ENCODE measurements at regions not wholly inside any gene's neighbourhood (a gene's known extent, or its start where the extent isn't known, plus 50 kb on each side); places are given as distances from the start of the nearest gene placed in this dataset.
A peak's percentile ranks its signal among the peaks of the same experiment; 100 is the strongest.
"Not testable (repeated sequence)": the region's sequence is repeated elsewhere in the genome, so short reads cannot be mapped to it uniquely, and the experiment has no call there.

GRCh38 chr3:163768048-163768447 lies 1310.2 kb downstream of the SI start:
- no peak for DNase-seq

GRCh38 chr3:163766112-163766511 lies 1312.2 kb downstream of the SI start:
- DNase-seq, result no peak

GRCh38 chr3:163753033-163753432 lies 1325.3 kb downstream of the SI start:
- no peak for DNase-seq

- DNase-seq, result no peak
These were observed 1333.1 kb downstream of the SI start for GRCh38 chr3:163745204-163745603.

GRCh38 chr3:163735394-163735793 lies 1342.9 kb downstream of the SI start:
- no peak for DNase-seq

- DNase-seq, result no peak
These were observed 1347.6 kb downstream of the SI start for GRCh38 chr3:163730684-163731083.

GRCh38 chr3:163726125-163726524 lies 1352.2 kb downstream of the SI start:
- DNase-seq, result no peak

GRCh38 chr3:163722405-163722804 lies 1355.9 kb downstream of the SI start:
- no peak for DNase-seq

GRCh38 chr3:163721596-163721995 lies 1356.7 kb downstream of the SI start:
- DNase-seq, result no peak

GRCh38 chr3:163717377-163717776 lies 1360.9 kb downstream of the SI start:
- DNase-seq, result no peak

- DNase-seq, result no peak
These were observed 1369.9 kb downstream of the SI start for GRCh38 chr3:163708428-163708827.

- DNase-seq, result no peak
These were observed 1370.6 kb downstream of the SI start for GRCh38 chr3:163707659-163708058.

GRCh38 chr3:163698221-163698620 lies 1380.1 kb downstream of the SI start:
- DNase-seq, result not testable (repeated sequence)

- no peak for DNase-seq
These were observed 1385.8 kb downstream of the SI start for GRCh38 chr3:163692494-163692893.

- DNase-seq, result no peak
These were observed 1393.6 kb downstream of the SI start for GRCh38 chr3:163684651-163685050.

- DNase-seq, result no peak
These were observed 1405.3 kb downstream of the SI start for GRCh38 chr3:163672954-163673353.

- DNase-seq, result no peak
These were observed 1407.1 kb downstream of the SI start for GRCh38 chr3:163671201-163671600.

- DNase-seq, result no peak
These were observed 1413.8 kb downstream of the SI start for GRCh38 chr3:163664466-163664865.

GRCh38 chr3:163657088-163657487 lies 1421.2 kb downstream of the SI start:
- DNase-seq, result no peak

GRCh38 chr3:163655021-163655420 lies 1423.3 kb downstream of the SI start:
- DNase-seq, result no peak

GRCh38 chr3:163644172-163644571 lies 1434.1 kb downstream of the SI start:
- no peak for DNase-seq

- DNase-seq, result no peak
These were observed 1445.6 kb downstream of the SI start for GRCh38 chr3:163632722-163633121.

- no peak for DNase-seq
These were observed 1451.5 kb downstream of the SI start for GRCh38 chr3:163626753-163627152.

GRCh38 chr3:163622384-163622783 lies 1455.9 kb downstream of the SI start:
- peak in 1 of 2 experiments; percentile 8 for DNase-seq

- no peak for DNase-seq
These were observed 1463.4 kb downstream of the SI start for GRCh38 chr3:163614886-163615285.

- DNase-seq, result no peak
These were observed 1472.4 kb downstream of the SI start for GRCh38 chr3:163605915-163606314.
